Kidney (tissue), 13 donors: ENCODE measurements at regions not wholly inside any gene's neighbourhood (a gene's known extent, or its start where the extent isn't known, plus 50 kb on each side); places are given as distances from the start of the nearest gene placed in this dataset.

ENCODE experiments used
- DNase-seq, 5 donors: peaks; one replicate each; pipeline ENCODE4 v3.0.0-alpha.2; 2013 to 2020
- FAIRE-seq: peaks from 2 replicates; lab custom pipeline; 2012; peaks lifted over from hg19 to GRCh38; lab: Jason Lieb, UNC
- H3K27ac ChIP-seq, 2 donors: one replicate each; pipeline ENCODE4 v1.7.0; 2013; ENCODE audit warnings: low read depth in 2 of 2, low read length in 2 of 2, inconsistent platforms in 1 of 2
- H3K27me3 ChIP-seq: one replicate; pipeline ENCODE4 v1.7.1; 2013; ENCODE audit warnings: low read length, inconsistent platforms; ENCODE audit not compliant: control insufficient read depth, insufficient read depth
- H3K36me3 ChIP-seq, 3 donors: one replicate each; pipeline versions ENCODE4 v1.7.0 to v1.7.1; 2013; ENCODE audit warnings: low read length in 3 of 3, control low read depth in 1 of 3, inconsistent platforms in 1 of 3; ENCODE audit not compliant: insufficient read depth in 3 of 3, control insufficient read depth in 2 of 3
- H3K4me1 ChIP-seq, 3 donors: one replicate each; pipeline versions ENCODE4 v1.7.0 to v1.7.1; 2013; ENCODE audit warnings: low read length in 3 of 3, inconsistent platforms in 1 of 3, low read depth in 1 of 3; ENCODE audit not compliant: control insufficient read depth in 2 of 3, insufficient read depth in 2 of 3
- H3K4me3 ChIP-seq, 3 donors: one replicate each; pipeline versions ENCODE4 v1.7.0 to v1.8.1; 2013; ENCODE audit warnings: low read length in 3 of 3, control low read depth in 1 of 3, inconsistent platforms in 1 of 3
- H3K9ac ChIP-seq, 3 donors: one replicate each; pipeline versions ENCODE4 v1.7.0 to v1.7.1; 2013; ENCODE audit warnings: low read length in 3 of 3, control low read depth in 1 of 3, inconsistent platforms in 1 of 3
- H3K9me3 ChIP-seq, 3 donors: one replicate each; pipeline versions ENCODE4 v1.7.0 to v1.7.1; 2013; ENCODE audit warnings: low read length in 3 of 3, control low read depth in 1 of 3, inconsistent platforms in 1 of 3; ENCODE audit not compliant: control insufficient read depth in 2 of 3, insufficient read depth in 1 of 3
- intact Hi-C: fragments of 100-400 bp; cut with DNase I; formaldehyde crosslinking; loops from one replicate; pipeline ENCODE4 v1.11.1; 2022
- TF ChIP-seq, protein P1 (sequence below): IDR thresholded peaks from 3 replicates; pipeline ENCODE4 v1.5.1; 2012; ENCODE audit warnings: mild to moderate bottlenecking, moderate library complexity, borderline replicate concordance; ENCODE audit not compliant: insufficient read depth; ENCODE audit errors: extremely low read depth
- donor health status: control.
- donor health status: control.
- donor health status: control.
- donor health status: control.
- donor health status: control.
- donor health status: DM: yes; HTN: yes; CAD: no.
- donor health status: Normal renal cell carcinoma (clear cell type).

DNA sequence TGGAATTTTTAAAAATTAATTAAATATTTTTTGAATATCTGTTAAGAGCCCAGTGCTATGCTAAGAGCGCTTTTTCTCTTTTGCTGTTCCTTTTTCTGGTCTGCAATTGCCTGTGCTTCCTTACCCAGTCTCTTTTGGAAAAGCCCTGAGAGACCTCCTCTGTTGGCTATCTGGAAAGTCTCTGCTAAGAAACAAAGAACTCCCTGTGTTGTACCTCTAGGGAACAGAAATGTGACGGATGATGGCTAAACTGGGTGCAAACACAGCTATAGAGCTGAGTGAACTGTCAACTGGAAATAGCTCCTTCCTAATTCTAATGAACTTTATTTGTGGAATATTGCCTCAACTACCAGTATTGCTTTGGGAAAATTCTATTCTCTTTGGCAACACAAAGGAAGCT, 261.6 kb upstream of the NOVA1 start:
- TF ChIP-seq, protein P1, sequence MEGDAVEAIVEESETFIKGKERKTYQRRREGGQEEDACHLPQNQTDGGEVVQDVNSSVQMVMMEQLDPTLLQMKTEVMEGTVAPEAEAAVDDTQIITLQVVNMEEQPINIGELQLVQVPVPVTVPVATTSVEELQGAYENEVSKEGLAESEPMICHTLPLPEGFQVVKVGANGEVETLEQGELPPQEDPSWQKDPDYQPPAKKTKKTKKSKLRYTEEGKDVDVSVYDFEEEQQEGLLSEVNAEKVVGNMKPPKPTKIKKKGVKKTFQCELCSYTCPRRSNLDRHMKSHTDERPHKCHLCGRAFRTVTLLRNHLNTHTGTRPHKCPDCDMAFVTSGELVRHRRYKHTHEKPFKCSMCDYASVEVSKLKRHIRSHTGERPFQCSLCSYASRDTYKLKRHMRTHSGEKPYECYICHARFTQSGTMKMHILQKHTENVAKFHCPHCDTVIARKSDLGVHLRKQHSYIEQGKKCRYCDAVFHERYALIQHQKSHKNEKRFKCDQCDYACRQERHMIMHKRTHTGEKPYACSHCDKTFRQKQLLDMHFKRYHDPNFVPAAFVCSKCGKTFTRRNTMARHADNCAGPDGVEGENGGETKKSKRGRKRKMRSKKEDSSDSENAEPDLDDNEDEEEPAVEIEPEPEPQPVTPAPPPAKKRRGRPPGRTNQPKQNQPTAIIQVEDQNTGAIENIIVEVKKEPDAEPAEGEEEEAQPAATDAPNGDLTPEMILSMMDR, result no peak
- H3K9ac ChIP-seq, result no peak overlapping the region
- H3K4me1 ChIP-seq, result no peaks in the 10 kb centered on the region
- no peak for FAIRE-seq
- no peak for DNase-seq
- H3K27me3 ChIP-seq, result no peaks in the 10 kb centered on the region
- no peaks in the 10 kb centered on the region for H3K9me3 ChIP-seq
- intact Hi-C loops, result no loop called here
- no peak overlapping the region for H3K4me3 ChIP-seq
- no peak overlapping the region for H3K27ac ChIP-seq
- no peaks in the 10 kb centered on the region for H3K36me3 ChIP-seq

DNA sequence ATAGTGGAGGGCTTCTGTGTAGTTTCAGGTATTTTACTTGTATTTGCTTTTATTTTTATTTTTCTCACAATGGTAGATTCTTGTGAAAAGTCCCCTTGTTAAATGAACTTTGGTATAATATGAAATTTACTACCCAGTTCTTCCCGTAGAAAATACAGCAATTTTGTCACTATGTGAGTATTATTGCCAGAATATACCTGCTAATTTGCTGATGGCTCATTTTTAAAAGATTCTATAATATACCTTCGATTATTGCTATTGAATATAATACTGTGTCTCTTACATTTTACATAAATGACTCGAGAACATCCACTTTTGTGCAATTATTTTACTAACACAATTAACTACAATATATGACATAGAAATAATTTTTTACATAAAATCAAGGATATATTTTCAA, 262.3 kb upstream of the NOVA1 start:
- FAIRE-seq (no peak), DNase-seq (no peak)
- Histone ChIP-seq H3K4me1 (no peaks in the 10 kb centered on the region), H3K27ac (no peak overlapping the region), H3K9ac (no peak overlapping the region), H3K4me3 (no peak overlapping the region), H3K27me3 (no peaks in the 10 kb centered on the region), H3K9me3 (no peaks in the 10 kb centered on the region), H3K36me3 (no peaks in the 10 kb centered on the region)
- intact Hi-C loops, result no loop called here
- TF ChIP-seq, protein P1, result no peak

DNA sequence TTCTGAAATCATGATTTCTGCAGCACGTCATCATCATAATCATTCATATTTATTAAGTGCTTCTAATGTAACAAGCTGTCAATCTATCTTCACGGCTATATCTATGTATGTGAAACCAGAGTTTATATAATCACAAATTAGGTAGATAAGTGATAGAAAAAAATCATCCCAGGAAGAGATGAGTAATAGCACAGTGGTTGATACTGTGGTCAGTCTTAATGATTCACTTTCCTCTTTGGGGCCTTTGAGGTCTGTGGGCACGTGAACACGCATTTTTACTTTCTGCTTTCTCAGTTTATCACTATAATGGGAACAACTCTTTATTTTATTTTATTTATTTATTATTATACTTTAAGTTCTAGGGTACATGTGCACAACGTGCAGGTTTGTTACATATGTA, 265.9 kb upstream of the NOVA1 start:
- H3K9ac ChIP-seq, result no peak overlapping the region
- FAIRE-seq (no peak), DNase-seq (no peak)
- H3K4me1 ChIP-seq, result no peaks in the 10 kb centered on the region
- H3K27ac ChIP-seq, result no peak overlapping the region
- no peaks in the 10 kb centered on the region for H3K9me3 ChIP-seq
- no peak overlapping the region for H3K4me3 ChIP-seq
- no peaks in the 10 kb centered on the region for H3K36me3 ChIP-seq
- TF ChIP-seq, protein P1, result no peak
- no peaks in the 10 kb centered on the region for H3K27me3 ChIP-seq
- intact Hi-C loops, result no loop called here

DNA sequence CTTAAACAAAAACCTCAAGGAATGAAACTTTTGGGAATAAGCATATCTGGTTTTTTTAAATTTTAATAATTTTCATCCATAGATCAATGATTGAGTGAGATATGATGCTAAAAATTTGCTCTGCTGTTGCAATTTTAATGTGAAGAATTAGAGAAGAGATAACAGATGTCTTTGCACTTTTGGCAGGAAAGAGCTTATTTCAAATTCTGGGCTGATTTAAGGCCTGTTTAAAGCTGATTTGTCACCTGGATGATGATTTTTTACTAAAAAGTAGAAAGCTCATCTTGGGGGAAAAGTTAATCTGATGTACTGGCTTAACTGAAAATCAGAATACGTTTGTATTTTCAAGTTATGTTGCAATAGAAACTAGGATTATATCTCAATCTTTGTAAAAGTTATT, 268.9 kb upstream of the NOVA1 start:
- Histone ChIP-seq H3K27ac (no peak overlapping the region), H3K36me3 (no peaks in the 10 kb centered on the region), H3K9me3 (no peaks in the 10 kb centered on the region), H3K9ac (no peak overlapping the region), H3K27me3 (no peaks in the 10 kb centered on the region), H3K4me3 (no peak overlapping the region), H3K4me1 (no peaks in the 10 kb centered on the region)
- TF ChIP-seq, protein P1, result no peak
- intact Hi-C loops, result no loop called here
- peak; percentile 8 for FAIRE-seq
- DNase-seq, result no peak
